ENCODE measurements at regions not wholly inside any gene's neighbourhood (a gene's known extent, or its start where the extent isn't known, plus 50 kb on each side); places are given as distances from the start of the nearest gene placed in this dataset.

GRCh38 chr16:80442779-80443178 lies 98.0 kb upstream of the DYNLRB2 start (continued):
- TF ChIP-seq ATF2 (CRISPR knock-in tag; IDR thresholded peaks at IDR 0.05; ENCODE audit: borderline replicate concordance, low read depth) = no peak
- no peak for TF ChIP-seq RELA (CRISPR knock-in tag; IDR thresholded peaks at IDR 0.05; ENCODE audit: borderline replicate concordance)
- no peak for TF ChIP-seq ZNF138 (CRISPR knock-in tag; conservative IDR thresholded peaks at IDR 0.05)
- TF ChIP-seq PRRX2 (CRISPR knock-in tag; IDR thresholded peaks at IDR 0.05) = no peak
- no peak for TF ChIP-seq ATF6 (CRISPR knock-in tag; IDR thresholded peaks at IDR 0.05)
- TF ChIP-seq TEAD4 (CRISPR knock-in tag; IDR thresholded peaks at IDR 0.05) = no peak

GRCh38 chr16:80441935-80442334 lies 98.9 kb upstream of the DYNLRB2 start:
- no peak for DNase-seq (ENCODE audit: low spot score)
- TF ChIP-seq ATF3 (CRISPR knock-in tag; conservative IDR thresholded peaks at IDR 0.05) = no peak
- no peak for ATAC-seq
- CTCF ChIA-PET = no interaction called here
- no peaks in the 10 kb centered on the region; the same call in none of the 2 replicates for H3K27me3 Mint-ChIP-seq (ENCODE audit: low read depth)
- H3K27ac Mint-ChIP-seq = no peak overlapping the region
- no peaks in the 10 kb centered on the region for H3K36me3 Mint-ChIP-seq
- H3K4me1 Mint-ChIP-seq = peaks cover 5% of the 10 kb centered on the region
- H3K4me3 Mint-ChIP-seq = no peak overlapping the region
- POLR2A ChIA-PET = no interaction called here
- H3K9me3 Mint-ChIP-seq = peaks cover 5% of the 10 kb centered on the region

- ChIA-PET CTCF (no interaction called here), POLR2A (no interaction called here)
- no peaks in the 10 kb centered on the region; the same call in none of the 2 replicates for H3K27me3 Mint-ChIP-seq (ENCODE audit: low read depth)
- TF ChIP-seq AR (CRISPR knock-in tag; IDR thresholded peaks at IDR 0.05) = no peak
- TF ChIP-seq OVOL2 (CRISPR knock-in tag; IDR thresholded peaks at IDR 0.05; ENCODE audit: borderline replicate concordance) = no peak
- TF ChIP-seq ZBTB43 (CRISPR knock-in tag; IDR thresholded peaks at IDR 0.05) = no peak
- TF ChIP-seq USF2 (CRISPR knock-in tag; IDR thresholded peaks at IDR 0.05) = no peak
- no peak for TF ChIP-seq HMGA2 (CRISPR knock-in tag; IDR thresholded peaks at IDR 0.05)
- TF ChIP-seq SMAD4 (CRISPR knock-in tag; IDR thresholded peaks at IDR 0.05) = no peak
- no peak for TF ChIP-seq ZNF263 (CRISPR knock-in tag; IDR thresholded peaks at IDR 0.05; ENCODE audit: low read depth)
- TF ChIP-seq MXD4 (CRISPR knock-in tag; IDR thresholded peaks at IDR 0.05; ENCODE audit: borderline replicate concordance) = no peak
- no peak for TF ChIP-seq ATF1 (CRISPR knock-in tag; IDR thresholded peaks at IDR 0.05)
- no peak for TF ChIP-seq JAZF1 (CRISPR knock-in tag; IDR thresholded peaks at IDR 0.05)
- TF ChIP-seq ZNF396 (CRISPR knock-in tag; IDR thresholded peaks at IDR 0.05; ENCODE audit: borderline replicate concordance) = no peak
- TF ChIP-seq FOXP4 (CRISPR knock-in tag; IDR thresholded peaks at IDR 0.05) = no peak
- no peak for TF ChIP-seq ZNF281 (CRISPR knock-in tag; IDR thresholded peaks at IDR 0.05)
Measured at GRCh38 chr16:80440667-80441066, 100.1 kb upstream of the DYNLRB2 start.

More at GRCh38 chr16:80440667-80441066, 100.1 kb upstream of the DYNLRB2 start:
- DNase-seq (ENCODE audit: low spot score) = no peak
- no peak for ATAC-seq
- H3K9me3 Mint-ChIP-seq = peaks cover 5% of the 10 kb centered on the region
- H3K4me1 Mint-ChIP-seq = peaks cover 5% of the 10 kb centered on the region
- H3K4me3 Mint-ChIP-seq = no peak overlapping the region
- H3K27ac Mint-ChIP-seq = no peak overlapping the region
- no peaks in the 10 kb centered on the region for H3K36me3 Mint-ChIP-seq

Data from WTC11 (cell line).